ENCODE measurements at regions not wholly inside any gene's neighbourhood (a gene's known extent, or its start where the extent isn't known, plus 50 kb on each side); places are given as distances from the start of the nearest gene placed in this dataset.

DNA sequence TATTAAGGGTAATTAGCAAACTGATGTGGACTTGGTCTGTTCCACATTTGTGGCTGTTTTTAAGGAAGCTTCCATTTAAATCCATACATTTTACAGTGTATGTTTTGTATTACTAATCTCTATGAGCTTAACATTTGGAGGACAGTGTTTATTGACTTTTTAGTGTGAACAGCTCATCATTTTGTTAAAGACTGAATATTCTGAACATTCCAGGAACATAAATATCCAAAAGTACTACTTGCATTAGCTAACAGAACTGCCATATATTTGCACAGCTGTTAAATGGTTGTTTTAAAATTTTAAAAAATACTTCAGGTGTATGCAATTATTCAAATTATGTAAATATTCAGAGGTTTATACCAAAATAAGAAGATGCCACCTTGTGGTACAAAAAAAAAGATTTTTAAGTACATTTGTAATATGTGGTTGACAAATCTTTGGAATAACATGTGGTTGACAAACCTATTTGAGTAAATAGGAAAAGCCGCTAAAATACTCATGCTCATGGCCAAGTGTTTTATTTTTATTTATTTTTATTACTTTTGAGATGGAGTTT, 439.7 kb upstream of the FANCL start:
- Mint-ChIP-seq H3K27me3 (peaks cover 5% of the 10 kb centered on the region), H3K27ac (no peak overlapping the region), H3K4me1 (no peaks in the 10 kb centered on the region), H3K36me3 (no peaks in the 10 kb centered on the region), H3K9me3 (no peaks in the 10 kb centered on the region), H3K4me3 (no peak overlapping the region)

DNA sequence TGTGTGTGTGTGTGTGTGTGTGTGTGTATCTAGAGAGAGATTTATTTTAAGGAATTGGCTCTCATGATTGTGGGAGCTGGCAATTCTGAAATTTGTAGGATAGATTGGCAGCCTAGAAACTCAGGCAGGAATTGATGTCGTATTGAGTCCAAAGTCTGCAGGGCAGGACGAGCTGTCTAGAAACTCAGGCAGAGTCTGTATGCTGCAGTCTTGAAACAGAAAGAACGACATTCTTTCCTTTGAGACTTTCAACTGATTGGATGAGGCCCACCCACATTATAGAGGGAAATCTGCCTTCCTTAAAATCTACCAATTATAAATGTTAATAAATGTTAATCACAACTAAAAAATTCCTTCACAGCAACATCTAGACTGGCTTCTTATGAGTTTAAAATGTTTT, 436.6 kb upstream of the FANCL start:
- H3K9me3 Mint-ChIP-seq = no peaks in the 10 kb centered on the region
- H3K27me3 Mint-ChIP-seq = no peaks in the 10 kb centered on the region
- no peaks in the 10 kb centered on the region for H3K36me3 Mint-ChIP-seq
- no peak overlapping the region for H3K4me3 Mint-ChIP-seq
- no peak overlapping the region for H3K27ac Mint-ChIP-seq
- no peaks in the 10 kb centered on the region for H3K4me1 Mint-ChIP-seq

DNA sequence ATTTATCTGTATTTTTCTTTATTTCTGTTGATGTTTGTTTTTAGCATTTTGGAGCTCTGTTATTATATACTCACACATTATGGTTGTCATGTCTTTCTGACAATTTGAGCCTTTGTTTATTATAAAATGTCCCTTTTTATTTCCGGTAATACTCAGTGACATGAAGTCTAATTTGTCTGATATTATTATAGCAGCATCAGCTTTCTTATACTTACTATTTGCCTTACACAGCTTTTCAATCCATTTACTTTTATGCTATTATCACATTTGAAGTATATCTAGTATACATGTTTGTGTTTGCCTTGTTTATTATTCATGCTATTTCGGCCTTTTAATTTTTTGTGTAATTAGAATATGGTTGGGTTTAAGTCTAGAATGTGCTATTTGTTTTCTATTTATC, 430.6 kb upstream of the FANCL start:
- Mint-ChIP-seq H3K4me1 (no peaks in the 10 kb centered on the region), H3K36me3 (no peaks in the 10 kb centered on the region), H3K27me3 (no peaks in the 10 kb centered on the region), H3K4me3 (no peak overlapping the region), H3K27ac (no peak overlapping the region), H3K9me3 (no peaks in the 10 kb centered on the region)

DNA sequence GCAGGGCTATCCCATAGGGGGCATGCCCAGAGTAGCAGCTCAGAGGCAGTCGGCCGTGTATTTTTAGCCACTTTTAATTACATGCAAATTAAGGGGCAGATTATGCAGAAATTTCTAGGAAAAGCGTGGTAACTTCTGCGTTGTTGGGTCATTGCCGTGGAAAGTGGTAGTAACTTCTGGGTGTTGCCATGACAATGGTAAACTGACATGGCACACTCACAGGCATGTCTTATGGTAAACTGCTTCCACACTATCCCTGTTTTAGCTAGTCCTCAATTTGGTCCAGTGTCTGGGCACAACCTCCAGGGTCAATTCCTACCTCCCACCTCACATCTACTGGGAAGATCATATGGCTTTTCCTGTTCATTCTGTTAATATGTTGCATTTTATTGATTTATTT, 428.9 kb upstream of the FANCL start:
- no peaks in the 10 kb centered on the region for H3K9me3 Mint-ChIP-seq
- no peaks in the 10 kb centered on the region for H3K27me3 Mint-ChIP-seq
- no peak overlapping the region for H3K4me3 Mint-ChIP-seq
- H3K36me3 Mint-ChIP-seq = no peaks in the 10 kb centered on the region
- no peaks in the 10 kb centered on the region for H3K4me1 Mint-ChIP-seq
- no peak overlapping the region for H3K27ac Mint-ChIP-seq

DNA sequence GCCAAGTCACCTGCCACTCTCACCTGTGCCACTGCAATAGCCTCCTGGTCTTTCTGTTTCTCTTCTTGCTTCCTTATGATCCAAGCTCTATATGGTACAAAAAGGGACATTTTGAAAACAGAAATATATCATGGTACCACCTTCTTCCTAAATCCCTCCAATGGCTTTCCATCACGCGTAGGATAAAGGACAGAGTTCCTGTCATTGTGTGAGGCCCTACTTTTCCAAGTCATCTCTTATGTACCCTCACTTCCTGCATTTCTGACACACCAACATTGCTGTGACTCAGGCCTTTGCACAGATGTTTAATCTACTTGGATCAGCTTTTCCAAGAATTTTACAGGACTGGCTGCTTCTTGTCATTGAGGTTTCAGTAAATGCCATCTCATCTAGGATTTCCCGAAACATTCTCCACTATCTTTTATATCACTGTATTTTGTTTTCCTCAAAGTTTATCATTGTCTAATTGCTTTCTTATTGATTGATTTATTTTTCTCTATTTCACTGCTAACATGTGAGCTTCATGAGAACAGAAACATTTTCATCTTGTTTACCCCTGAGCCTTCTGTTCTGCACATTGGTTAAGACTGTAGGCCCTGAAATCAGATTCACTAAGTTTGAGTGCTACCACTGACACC, 426.1 kb upstream of the FANCL start:
- Mint-ChIP-seq H3K27me3 (no peaks in the 10 kb centered on the region), H3K36me3 (no peaks in the 10 kb centered on the region), H3K27ac (no peak overlapping the region), H3K9me3 (no peaks in the 10 kb centered on the region), H3K4me3 (no peak overlapping the region), H3K4me1 (no peaks in the 10 kb centered on the region)

DNA sequence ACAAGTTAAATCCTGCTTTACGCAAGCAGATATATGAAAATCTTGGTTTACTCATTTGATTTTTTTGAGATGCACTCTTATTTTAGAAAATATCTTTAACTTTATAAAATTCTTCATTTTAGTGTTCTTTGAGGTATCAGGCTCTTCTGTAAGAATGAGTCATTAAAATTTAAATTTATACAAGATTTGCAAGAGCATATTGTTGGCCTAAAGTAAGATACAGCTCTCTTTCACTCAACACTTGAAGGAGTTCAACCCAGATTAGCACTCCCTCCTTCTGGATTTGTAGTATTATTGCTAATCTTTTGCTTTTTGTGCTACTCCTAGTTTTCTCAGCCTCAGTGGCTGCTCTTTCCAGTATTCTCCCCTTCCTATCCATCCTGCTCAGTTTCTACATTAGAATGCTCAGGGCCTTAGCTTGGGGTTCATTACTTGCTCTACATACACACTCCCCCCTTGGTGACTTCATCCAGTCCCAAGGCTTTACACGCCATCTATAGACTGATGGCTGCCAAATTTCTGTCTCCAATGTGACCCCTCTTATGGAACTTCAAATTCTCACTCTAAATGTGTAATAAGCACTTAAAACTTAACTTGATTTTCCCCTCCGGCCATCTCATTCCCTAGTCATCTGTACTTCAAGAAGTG, 425.3 kb upstream of the FANCL start:
- no peaks in the 10 kb centered on the region for H3K9me3 Mint-ChIP-seq
- no peaks in the 10 kb centered on the region for H3K27me3 Mint-ChIP-seq
- no peaks in the 10 kb centered on the region for H3K36me3 Mint-ChIP-seq
- H3K27ac Mint-ChIP-seq = no peak overlapping the region
- H3K4me3 Mint-ChIP-seq = no peak overlapping the region
- H3K4me1 Mint-ChIP-seq = no peaks in the 10 kb centered on the region

DNA sequence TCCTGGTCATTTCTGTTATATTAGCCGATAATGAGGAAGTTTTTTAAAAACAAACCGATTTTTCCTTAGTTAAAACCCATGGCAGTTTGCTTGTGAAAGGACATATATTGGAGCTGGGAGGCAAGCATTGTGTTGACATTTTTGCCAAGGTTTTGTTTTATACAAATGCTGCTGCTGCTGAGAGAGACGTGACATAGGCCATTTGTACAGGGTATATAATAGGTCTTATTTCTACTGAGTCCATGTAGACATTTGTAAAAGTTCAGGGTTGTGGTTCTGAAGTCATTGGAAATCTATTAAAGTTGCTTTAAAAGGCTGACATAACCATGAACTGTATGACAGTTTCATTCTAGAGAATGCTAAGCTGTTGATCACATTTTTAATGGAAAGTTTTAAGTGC, 424.0 kb upstream of the FANCL start:
- Mint-ChIP-seq H3K9me3 (no peaks in the 10 kb centered on the region), H3K27ac (no peak overlapping the region), H3K36me3 (no peaks in the 10 kb centered on the region), H3K27me3 (no peaks in the 10 kb centered on the region), H3K4me1 (no peaks in the 10 kb centered on the region), H3K4me3 (no peak overlapping the region)

DNA sequence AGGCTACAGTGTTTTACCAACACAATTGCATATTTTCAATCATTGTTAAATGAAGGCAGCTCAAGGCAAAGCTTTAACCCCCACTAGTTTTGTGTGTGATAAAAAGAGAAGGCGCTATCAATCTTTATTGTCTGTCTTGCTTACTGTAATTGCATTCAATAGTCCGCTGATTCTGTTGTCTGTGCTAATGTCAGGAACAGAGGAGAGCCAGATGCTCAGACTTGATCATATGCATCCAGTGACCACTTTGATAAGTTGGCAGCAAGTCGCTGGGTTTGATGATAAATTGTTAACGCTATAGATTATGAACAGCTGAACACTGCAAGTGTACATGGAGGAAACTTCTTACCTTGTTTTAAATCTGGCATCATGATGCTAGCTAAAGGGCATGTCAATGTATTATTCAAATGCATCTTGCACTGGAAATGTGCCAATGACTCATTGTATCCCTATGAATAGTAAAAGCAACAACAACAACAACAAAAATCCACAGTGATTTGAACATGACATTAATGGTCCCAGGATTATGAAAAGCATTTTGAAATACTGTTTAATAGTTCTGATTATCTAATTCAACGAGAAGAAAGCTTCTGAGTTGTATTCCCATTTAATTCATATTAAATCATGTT, 423.5 kb upstream of the FANCL start:
- Mint-ChIP-seq H3K4me3 (no peak overlapping the region), H3K4me1 (no peaks in the 10 kb centered on the region), H3K27me3 (no peaks in the 10 kb centered on the region), H3K36me3 (no peaks in the 10 kb centered on the region), H3K9me3 (no peaks in the 10 kb centered on the region), H3K27ac (no peak overlapping the region)

DNA sequence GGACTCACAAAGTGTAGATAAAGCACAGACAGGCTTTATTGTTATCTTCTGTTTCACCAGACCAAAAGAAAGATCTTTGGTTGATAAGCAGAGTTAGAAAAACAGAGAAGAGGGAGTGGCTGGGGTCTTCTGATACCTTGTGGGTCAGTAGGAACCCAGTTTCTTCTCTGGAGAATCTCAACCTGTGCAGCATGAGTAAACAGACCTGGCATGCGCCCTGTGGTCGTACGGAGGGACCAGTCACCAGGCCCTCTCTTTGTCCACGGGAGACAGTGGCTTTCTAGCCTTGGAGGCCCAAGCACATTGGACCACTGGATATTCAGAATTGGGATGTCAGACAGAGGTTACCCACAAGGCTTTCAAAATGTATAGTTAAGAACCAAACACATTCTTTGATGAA, 418.9 kb upstream of the FANCL start:
- Mint-ChIP-seq H3K36me3 (no peaks in the 10 kb centered on the region), H3K4me3 (no peak overlapping the region), H3K4me1 (no peaks in the 10 kb centered on the region), H3K9me3 (no peaks in the 10 kb centered on the region), H3K27ac (no peak overlapping the region), H3K27me3 (no peaks in the 10 kb centered on the region)

DNA sequence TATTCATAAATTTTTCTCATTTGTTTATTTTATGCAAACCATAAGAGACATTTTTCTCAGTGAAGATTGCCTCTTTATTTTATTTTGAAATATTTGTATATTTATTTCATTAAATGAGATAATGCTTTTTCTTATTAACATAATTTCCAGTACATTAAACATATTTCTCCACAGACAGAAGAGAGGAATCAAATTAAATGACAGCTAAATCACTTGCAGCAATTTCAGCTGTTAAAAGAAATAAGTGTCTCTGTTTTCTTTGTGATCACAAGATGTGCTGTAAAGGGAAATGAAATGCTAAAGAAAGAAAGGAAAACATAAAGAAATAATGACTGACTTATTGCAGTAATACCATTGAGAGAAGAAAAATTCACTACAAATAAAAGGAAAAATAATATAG, 414.0 kb upstream of the FANCL start:
- Mint-ChIP-seq H3K27ac (no peak overlapping the region), H3K4me1 (no peaks in the 10 kb centered on the region)

DNA sequence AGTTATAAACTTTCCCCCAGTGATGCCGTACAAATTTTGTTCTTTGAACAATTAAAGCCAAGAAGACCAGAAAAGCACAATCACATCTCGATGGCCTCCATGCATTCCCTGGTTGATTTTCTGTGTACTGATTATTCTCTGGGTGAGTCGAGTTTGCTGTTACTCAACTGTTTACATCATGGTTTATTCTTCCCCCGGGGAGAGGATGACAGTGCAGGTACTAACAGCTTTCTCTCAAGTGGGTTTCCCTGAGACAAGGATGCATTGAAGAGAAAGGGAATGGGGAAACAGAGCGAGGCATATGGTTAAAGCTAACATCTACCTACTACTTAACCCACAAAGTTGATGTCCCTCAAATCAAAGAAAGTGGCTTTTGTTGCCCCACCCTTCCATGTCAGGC, 410.8 kb upstream of the FANCL start:
- H3K27ac Mint-ChIP-seq = no peak overlapping the region
- H3K27me3 Mint-ChIP-seq = no peaks in the 10 kb centered on the region
- no peaks in the 10 kb centered on the region for H3K4me1 Mint-ChIP-seq
- H3K4me3 Mint-ChIP-seq = no peak overlapping the region
- H3K36me3 Mint-ChIP-seq = no peaks in the 10 kb centered on the region
- no peaks in the 10 kb centered on the region for H3K9me3 Mint-ChIP-seq

More for the DNA sequence above, 414.0 kb upstream of the FANCL start:
- Mint-ChIP-seq H3K27me3 (no peaks in the 10 kb centered on the region), H3K9me3 (no peaks in the 10 kb centered on the region), H3K36me3 (no peaks in the 10 kb centered on the region), H3K4me3 (no peak overlapping the region)

DNA sequence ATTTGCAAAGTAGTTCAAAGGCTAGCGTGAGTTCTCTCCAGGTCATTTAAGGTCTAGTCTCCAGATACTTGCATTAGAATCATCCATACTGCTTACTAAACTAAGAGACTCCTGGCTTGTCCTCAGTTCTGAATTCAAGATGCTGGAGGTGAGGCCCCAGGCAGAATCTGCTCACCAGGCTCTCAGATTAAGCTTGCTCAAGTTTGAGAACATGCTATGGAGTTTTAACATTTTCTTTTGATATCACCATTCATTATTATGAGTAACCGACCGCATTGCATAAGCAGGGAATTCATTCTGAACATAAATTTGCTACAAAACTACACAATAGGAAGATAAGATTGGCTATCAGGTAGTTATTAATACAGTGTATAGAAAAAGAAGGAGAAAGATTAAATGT, 409.7 kb upstream of the FANCL start:
- Mint-ChIP-seq H3K27ac (no peak overlapping the region), H3K27me3 (no peaks in the 10 kb centered on the region), H3K9me3 (no peaks in the 10 kb centered on the region), H3K4me1 (no peaks in the 10 kb centered on the region), H3K4me3 (no peak overlapping the region), H3K36me3 (no peaks in the 10 kb centered on the region)

DNA sequence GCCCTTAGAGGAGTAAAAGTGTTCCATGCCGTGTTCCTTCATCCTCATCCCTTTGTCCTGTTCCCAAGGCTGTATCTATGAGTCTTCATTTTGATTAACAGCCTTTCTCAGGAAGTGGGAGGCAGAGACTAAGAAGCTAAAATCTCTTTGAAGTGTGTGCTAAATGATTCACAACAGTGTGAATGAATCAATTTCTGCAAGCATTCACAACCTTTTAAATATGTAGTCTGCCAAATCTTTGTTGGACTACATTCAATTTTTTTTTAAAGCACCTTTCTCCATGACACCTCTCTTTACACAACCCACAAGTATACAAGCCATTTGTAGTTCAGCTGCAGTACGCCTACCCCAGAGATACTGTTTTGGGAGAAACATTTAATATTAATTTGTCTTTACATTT, 408.6 kb upstream of the FANCL start:
- H3K27me3 Mint-ChIP-seq = no peaks in the 10 kb centered on the region
- no peaks in the 10 kb centered on the region for H3K4me1 Mint-ChIP-seq
- no peak overlapping the region for H3K4me3 Mint-ChIP-seq
- H3K9me3 Mint-ChIP-seq = no peaks in the 10 kb centered on the region
- no peaks in the 10 kb centered on the region for H3K36me3 Mint-ChIP-seq
- H3K27ac Mint-ChIP-seq = no peak overlapping the region

DNA sequence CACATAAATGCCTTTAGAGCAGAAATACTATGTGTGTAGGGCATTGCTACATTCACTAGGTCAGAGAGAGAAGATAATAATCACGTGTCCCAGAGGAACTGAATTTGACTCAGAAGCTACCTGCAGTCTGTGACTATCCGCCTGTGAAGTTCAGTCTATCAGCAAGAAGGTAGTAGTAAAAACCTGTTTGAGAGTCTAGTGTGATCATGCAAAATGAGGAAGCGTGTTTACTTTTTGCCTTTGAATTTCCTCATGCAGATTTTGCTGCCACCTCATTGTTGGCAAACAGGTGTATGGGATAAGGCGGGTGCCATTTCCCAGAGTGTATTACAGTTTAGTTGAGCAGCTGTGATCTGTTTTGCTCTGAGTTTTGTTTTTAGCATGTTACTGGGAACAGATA, 403.9 kb upstream of the FANCL start:
- no peaks in the 10 kb centered on the region for H3K9me3 Mint-ChIP-seq
- H3K4me3 Mint-ChIP-seq = no peak overlapping the region
- H3K36me3 Mint-ChIP-seq = no peaks in the 10 kb centered on the region
- no peaks in the 10 kb centered on the region for H3K4me1 Mint-ChIP-seq
- H3K27me3 Mint-ChIP-seq = no peaks in the 10 kb centered on the region
- H3K27ac Mint-ChIP-seq = no peak overlapping the region

DNA sequence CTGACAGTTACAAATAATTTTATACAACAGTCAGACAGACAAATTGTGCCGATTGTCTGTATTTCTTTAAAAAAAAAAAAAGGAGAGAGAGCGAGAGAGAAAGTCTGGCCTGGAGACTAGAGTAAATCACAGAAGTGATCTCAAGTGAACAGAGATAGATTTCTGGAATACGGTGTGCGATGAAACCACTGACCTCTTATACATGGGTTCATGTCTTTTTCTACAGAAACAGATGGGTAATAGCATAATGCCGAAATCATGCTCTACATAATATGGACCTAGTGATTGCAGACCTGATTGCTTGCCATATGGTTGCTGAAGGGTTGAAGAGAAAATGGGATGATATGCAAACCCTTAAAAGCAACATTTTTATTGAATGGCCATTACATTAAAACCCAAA, 403.3 kb upstream of the FANCL start:
- H3K9me3 Mint-ChIP-seq = no peaks in the 10 kb centered on the region
- H3K4me1 Mint-ChIP-seq = no peaks in the 10 kb centered on the region
- H3K27me3 Mint-ChIP-seq = no peaks in the 10 kb centered on the region
- H3K27ac Mint-ChIP-seq = no peak overlapping the region
- no peaks in the 10 kb centered on the region for H3K36me3 Mint-ChIP-seq
- H3K4me3 Mint-ChIP-seq = no peak overlapping the region

DNA sequence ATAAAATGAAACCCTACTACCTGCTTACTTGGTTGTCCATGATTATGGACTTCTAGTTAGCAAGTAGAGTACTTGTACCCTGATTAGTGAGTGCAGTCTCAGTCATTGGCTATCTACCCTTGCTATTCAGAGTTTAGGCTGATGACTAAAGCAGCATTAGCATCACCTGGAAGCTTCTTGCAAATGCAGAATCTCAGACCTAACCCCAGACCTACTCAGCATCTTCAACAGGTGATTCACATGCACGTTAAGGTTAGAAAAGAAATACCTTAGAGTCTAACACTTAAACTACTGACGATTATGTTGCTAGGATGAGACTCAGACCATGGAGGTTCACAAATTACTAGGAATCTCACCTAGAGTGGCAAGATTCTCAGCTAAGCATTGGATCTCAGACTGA, 399.9 kb upstream of the FANCL start:
- no peaks in the 10 kb centered on the region for H3K27me3 Mint-ChIP-seq
- H3K4me1 Mint-ChIP-seq = no peaks in the 10 kb centered on the region
- H3K27ac Mint-ChIP-seq = no peak overlapping the region
- no peaks in the 10 kb centered on the region for H3K36me3 Mint-ChIP-seq
- H3K4me3 Mint-ChIP-seq = no peak overlapping the region
- peaks cover 5% of the 10 kb centered on the region for H3K9me3 Mint-ChIP-seq
